Calu3 (cell line): ENCODE measurements at regions not wholly inside any gene's neighbourhood (a gene's known extent, or its start where the extent isn't known, plus 50 kb on each side); places are given as distances from the start of the nearest gene placed in this dataset.

Experiments used
- BruUV-seq: library from RNA; stranded (reverse); fragments of 400-500 nt; replicated peaks from 2 replicates; lab custom pipeline; 2021; lab: Mats Ljungman, UMichigan
- CTCF ChIA-PET: fragments of 300-600 bp; sonication (Branson Sonifier 250); formaldehyde crosslinking; loops from one replicate; lab custom pipeline; 2022; ENCODE audit warnings: antibody characterized with exemption; lab: Charles Lee
- DNase-seq: peaks from one replicate; pipeline ENCODE4 v3.0.0; 2022
- H3K27ac Mint-ChIP-seq: one replicate; pipeline ENCODE4 v1.8.0; 2022; ENCODE audit warnings: mixed read lengths; ENCODE audit not compliant: unreplicated experiment
- H3K27me3 Mint-ChIP-seq: one replicate; pipeline ENCODE4 v1.8.0; 2022; ENCODE audit warnings: mixed read lengths; ENCODE audit not compliant: unreplicated experiment
- H3K36me3 Mint-ChIP-seq: one replicate; pipeline ENCODE4 v1.8.0; 2022; ENCODE audit warnings: mild to moderate bottlenecking, moderate library complexity, mixed read lengths; ENCODE audit not compliant: insufficient read depth, unreplicated experiment
- H3K4me1 Mint-ChIP-seq: one replicate; pipeline ENCODE4 v1.8.0; 2022; ENCODE audit warnings: mild to moderate bottlenecking, low read depth, mixed read lengths; ENCODE audit not compliant: unreplicated experiment
- H3K4me3 Mint-ChIP-seq: one replicate; pipeline ENCODE4 v1.8.0; 2022; ENCODE audit warnings: mild to moderate bottlenecking, low read depth, moderate library complexity, mixed read lengths; ENCODE audit not compliant: unreplicated experiment
- H3K9me3 Mint-ChIP-seq: one replicate; pipeline ENCODE4 v1.8.0; 2022; ENCODE audit warnings: low read depth, mixed read lengths; ENCODE audit not compliant: unreplicated experiment
- intact Hi-C: fragments of 100-400 bp; cut with micrococcal nuclease; formaldehyde crosslinking; loops from one replicate; pipeline ENCODE4 v1.10.0; 2022; ENCODE audit not compliant: unreplicated experiment
- TF ChIP-seq, protein P1 (sequence below): fragments of 200-600 bp; IDR thresholded peaks from one replicate; pipeline ENCODE4 v1.8.0; 2022; ENCODE audit warnings: antibody characterized with exemption; ENCODE audit not compliant: unreplicated experiment

DNA sequence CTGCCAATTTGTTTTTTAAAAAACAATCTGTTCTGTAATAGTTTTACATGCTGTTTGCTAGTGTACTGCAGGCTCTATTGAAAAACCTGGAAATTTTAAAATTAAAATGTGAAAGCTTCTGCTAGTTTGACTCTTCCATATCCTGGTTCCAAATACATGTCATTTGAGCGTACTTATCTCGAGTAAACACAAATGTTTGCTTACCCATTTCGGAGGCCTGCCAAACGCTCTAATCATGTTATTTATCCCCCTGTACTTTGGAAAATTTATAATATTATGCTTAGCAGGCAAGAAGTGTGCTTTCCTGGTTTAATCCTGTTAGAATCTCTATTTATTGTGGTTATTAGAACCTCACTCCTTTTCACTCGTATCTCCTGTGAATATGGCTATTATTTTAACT is 476.8 kb upstream of the CYLC2 start:
- DNase-seq: no peak
- no TSS peak for BruUV-seq
- TF ChIP-seq, protein P1, sequence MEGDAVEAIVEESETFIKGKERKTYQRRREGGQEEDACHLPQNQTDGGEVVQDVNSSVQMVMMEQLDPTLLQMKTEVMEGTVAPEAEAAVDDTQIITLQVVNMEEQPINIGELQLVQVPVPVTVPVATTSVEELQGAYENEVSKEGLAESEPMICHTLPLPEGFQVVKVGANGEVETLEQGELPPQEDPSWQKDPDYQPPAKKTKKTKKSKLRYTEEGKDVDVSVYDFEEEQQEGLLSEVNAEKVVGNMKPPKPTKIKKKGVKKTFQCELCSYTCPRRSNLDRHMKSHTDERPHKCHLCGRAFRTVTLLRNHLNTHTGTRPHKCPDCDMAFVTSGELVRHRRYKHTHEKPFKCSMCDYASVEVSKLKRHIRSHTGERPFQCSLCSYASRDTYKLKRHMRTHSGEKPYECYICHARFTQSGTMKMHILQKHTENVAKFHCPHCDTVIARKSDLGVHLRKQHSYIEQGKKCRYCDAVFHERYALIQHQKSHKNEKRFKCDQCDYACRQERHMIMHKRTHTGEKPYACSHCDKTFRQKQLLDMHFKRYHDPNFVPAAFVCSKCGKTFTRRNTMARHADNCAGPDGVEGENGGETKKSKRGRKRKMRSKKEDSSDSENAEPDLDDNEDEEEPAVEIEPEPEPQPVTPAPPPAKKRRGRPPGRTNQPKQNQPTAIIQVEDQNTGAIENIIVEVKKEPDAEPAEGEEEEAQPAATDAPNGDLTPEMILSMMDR: no peak
- no peaks in the 10 kb centered on the region for H3K36me3 Mint-ChIP-seq
- intact Hi-C loops: no loop called here
- CTCF ChIA-PET: no interaction called here
- H3K9me3 Mint-ChIP-seq: no peaks in the 10 kb centered on the region
- no peaks in the 10 kb centered on the region for H3K4me1 Mint-ChIP-seq
- H3K27ac Mint-ChIP-seq: no peak overlapping the region
- H3K4me3 Mint-ChIP-seq: no peak overlapping the region
- no peaks in the 10 kb centered on the region for H3K27me3 Mint-ChIP-seq

DNA sequence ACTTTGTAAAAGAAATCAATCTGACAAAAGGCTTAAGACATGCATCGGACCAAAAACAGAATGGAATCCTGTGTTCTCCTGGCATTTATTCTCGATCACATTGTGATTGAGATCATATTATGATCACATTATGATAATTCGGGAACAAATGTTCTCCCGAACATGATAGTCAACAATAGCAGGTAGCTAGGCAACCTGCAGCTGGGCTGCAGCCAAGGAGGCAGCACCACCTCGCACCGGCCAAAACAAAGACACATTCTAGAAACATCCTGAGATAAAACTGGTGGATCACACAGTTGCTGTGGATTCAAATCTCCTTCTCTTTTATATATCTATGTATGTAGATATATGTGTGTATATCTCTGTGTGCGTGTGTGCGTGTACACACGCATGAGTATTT is 480.6 kb upstream of the CYLC2 start:
- no peak for DNase-seq
- Mint-ChIP-seq H3K4me3 (no peak overlapping the region), H3K4me1 (no peaks in the 10 kb centered on the region), H3K27ac (no peak overlapping the region), H3K36me3 (no peaks in the 10 kb centered on the region), H3K9me3 (no peaks in the 10 kb centered on the region), H3K27me3 (no peaks in the 10 kb centered on the region)
- BruUV-seq: no TSS peak
- CTCF ChIA-PET: no interaction called here
- intact Hi-C loops: no loop called here
- TF ChIP-seq, protein P1: no peak

DNA sequence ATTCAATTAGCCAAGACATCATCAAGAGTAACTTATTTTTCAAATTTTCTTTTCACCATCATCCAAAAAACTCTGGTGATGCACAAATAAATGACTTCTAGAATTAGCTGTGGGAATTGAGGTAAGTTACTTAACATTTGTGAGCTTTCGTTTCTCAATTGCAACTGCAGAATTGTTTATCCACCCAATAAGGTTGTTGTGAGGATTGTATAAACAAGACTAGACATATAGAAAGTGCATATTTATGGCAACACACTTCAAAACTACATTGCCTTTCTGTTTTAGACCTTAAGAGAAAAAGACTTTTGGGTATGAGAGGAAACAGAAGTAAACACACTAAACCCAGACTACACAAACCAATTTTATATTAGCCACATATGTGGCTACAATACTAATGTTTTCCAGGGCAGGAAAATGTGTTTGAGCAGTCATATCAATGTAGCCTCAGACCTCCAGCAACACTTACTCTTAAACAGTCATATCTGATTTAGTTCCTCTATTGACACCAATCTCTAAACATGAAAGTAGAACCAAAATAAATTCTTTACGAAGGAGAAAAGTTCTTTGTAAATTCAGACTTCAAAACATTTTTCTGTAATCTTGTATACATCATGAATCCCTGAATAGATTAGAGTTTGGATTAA is 488.0 kb upstream of the CYLC2 start:
- Mint-ChIP-seq H3K9me3 (no peaks in the 10 kb centered on the region), H3K36me3 (no peaks in the 10 kb centered on the region), H3K27ac (no peak overlapping the region), H3K4me3 (no peak overlapping the region), H3K4me1 (no peaks in the 10 kb centered on the region), H3K27me3 (no peaks in the 10 kb centered on the region)
- no TSS peak for BruUV-seq
- no peak for DNase-seq
- TF ChIP-seq, protein P1: no peak
- CTCF ChIA-PET: no interaction called here
- intact Hi-C loops: no loop called here

DNA sequence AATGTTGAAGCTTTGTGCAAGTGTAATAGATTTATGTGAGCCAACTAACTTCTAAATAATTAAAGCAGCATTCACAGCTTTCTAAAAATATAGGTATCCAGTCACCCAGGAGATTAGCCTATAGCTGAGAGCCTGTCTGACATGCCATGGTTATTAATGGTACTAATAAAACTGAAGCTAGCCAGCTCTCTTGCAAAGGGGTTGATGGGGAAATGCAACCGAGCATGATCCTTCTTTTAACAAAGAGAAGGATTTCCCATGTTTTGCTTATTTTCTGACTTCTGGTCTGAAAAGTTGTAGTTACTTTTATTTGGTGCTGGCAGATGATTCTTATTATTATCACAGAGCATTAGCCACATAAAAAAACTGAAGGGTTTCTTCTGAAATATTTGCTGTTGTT is 488.7 kb upstream of the CYLC2 start:
- H3K4me3 Mint-ChIP-seq: no peak overlapping the region
- H3K36me3 Mint-ChIP-seq: no peaks in the 10 kb centered on the region
- BruUV-seq: no TSS peak
- no peaks in the 10 kb centered on the region for H3K9me3 Mint-ChIP-seq
- no peaks in the 10 kb centered on the region for H3K27me3 Mint-ChIP-seq
- intact Hi-C loops: no loop called here
- DNase-seq: no peak
- TF ChIP-seq, protein P1: no peak
- CTCF ChIA-PET: no interaction called here
- no peaks in the 10 kb centered on the region for H3K4me1 Mint-ChIP-seq
- H3K27ac Mint-ChIP-seq: no peak overlapping the region
